NOMO-1 (cell line): ENCODE measurements at regions not wholly inside any gene's neighbourhood (a gene's known extent, or its start where the extent isn't known, plus 50 kb on each side); places are given as distances from the start of the nearest gene placed in this dataset.

Experiments used
- DNase-seq, 2 experiments: peaks; one replicate each; lab custom pipeline; 2025; ENCODE audit not compliant: unreplicated experiment in 2 of 2; lab: John Stamatoyannopoulos, UW

DNA sequence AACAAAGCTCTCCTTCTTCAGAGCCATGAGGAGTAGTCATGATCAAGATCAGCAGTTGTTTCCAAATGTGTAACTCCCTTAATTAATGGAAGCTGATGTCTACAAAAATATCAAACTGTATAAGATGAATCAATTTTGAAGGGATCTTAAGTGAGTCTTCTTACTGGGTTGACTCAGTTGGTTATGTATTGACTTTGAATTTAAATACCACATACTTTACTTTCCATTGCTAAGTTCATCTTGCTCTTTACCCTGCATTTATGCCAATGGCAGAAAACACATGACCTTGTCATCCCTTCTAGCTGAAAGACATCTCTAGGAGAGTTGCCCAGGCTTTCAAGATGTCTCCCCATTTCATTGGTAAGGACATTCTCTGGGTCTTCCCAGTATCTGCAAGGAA lies 123.2 kb upstream of the STMND1 start:
- no peak for DNase-seq

DNA sequence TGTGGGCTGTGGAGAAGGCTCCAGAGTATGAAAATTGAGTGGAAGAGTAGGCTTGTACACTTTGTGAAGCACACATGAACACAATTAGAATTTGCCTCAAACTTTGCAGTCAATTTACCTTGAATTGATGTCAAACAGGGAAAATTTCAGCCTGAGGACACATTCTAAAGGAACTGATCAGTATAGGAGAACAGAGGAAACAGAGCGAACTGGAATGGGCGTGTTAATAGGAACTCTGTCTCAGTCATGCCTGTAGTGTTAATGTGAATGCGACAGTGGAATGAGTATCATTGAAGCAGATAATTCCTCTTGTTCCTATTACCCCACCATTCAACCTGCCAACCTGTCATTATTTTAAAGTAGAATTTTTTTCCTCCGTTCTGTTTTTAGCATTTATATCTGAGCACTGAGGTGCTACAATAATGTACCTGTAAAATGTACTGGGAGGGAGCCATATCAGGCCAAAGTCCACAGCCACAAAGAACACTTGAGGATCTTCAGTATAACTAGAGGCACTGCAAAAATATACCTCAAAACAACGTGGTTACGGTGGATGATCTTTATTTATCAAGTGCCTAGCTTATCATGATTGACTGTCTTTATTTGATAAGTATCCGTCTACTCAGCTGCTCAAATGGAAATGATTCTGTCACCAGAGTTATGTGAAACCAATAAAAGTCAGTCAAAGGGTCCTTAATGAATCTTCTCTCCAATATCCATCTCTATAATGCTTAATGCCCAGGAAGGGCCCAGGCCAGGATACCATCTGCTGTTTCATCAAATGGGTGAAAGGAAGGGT lies 125.3 kb upstream of the STMND1 start:
- no peak for DNase-seq

DNA sequence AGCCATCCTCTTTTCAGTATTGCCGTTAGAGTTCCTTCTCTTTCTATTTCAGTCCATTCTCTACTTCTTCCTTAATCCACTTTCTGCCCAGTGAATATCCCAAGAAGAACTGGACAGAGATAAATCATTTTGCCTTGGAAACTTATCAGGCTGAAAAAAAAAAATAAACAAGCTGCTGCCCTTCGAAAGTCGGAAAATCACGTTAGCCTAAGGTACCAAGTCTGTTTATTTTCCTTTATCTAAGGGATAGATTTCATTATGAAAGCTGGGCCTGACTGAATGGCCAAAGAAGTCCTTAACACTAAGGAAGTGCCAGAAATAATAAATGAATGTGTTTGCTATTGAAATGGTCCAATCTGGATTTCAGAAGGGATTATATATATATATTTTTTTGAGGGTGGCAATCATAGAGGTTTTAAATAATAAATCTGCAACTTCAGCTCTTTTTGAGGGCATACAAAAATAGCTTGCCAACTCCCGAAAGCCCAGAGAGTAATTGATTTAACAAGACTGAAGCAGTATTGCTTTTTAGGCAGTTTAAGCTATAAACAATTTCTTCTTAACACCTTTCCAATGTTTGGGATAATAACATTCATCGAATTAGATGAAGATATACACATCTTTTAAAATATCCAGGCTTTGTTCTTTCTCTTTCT lies 127.0 kb upstream of the STMND1 start:
- no peak for DNase-seq

DNA sequence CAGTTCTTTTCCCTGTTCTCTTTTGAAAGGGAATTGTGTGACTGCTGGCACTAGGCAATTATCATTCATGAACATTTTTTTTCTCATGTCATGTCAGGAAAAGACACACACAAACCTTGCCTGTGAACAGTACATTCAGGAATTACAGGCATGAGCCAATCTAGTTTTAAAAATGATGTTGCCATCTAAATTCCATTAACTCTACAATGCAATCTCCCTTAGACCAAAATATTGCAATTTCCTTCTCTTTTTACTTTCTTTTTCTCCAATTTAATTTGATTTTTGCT lies 127.5 kb upstream of the STMND1 start:
- no peak for DNase-seq

DNA sequence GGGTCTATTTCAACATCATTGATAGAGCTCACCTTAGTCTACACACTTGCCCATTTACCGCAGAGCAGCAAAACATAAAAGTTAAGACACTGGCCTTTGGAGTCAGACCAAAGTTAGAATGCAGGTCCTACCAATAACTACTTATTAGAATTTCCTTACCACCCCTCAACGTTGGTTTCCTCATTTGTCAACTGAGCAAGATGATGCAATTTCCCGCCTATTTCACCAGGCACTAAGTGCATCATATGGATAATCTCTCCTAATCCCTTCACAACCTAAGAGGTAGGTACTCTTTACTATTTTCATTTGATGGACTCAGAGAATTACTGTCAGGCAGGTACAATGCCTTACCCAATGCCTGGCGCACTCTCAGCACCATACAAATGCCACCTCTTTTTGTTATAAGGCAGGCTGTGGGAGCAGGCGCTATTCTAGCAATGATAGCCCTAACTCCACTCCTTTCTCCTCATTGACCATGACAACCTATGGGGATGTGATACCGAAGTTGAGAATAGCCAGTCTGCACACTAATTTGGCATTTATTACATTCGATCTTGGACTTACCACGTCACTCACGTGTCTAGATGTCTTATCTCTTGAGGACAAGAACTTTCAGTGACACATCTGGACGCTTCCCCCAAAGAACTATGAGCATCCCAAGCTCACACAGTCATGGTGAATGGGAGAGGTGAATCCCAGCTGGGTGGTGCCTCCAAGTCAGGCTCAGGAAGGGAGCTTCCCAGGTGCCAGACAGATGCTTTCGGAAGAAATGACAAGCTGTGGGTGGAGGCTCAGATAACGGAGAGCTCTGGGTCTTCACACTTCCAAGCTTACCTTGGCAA lies 128.1 kb upstream of the STMND1 start:
- DNase-seq, result peak; percentile 38 to 52

DNA sequence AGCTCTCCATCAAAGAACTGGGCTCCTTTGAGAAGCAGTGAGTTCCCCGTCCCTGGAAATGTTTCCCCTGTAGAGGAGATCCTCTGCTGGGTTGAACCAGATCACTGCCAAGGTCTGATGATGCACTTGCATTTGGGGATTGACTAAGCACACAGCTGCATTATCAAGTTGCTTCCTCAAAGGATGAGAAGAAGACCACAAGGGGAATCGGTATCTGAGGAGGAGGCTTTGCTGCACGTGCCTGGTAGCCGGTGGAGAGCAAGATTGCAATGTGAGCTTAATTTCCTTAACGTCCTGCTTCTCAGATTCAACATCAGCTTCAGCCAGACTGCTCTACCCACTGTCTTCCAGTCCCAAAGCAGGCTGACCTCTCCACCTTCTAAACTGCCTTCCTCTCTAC lies 128.8 kb upstream of the STMND1 start:
- peak; percentile 27 to 50 for DNase-seq

DNA sequence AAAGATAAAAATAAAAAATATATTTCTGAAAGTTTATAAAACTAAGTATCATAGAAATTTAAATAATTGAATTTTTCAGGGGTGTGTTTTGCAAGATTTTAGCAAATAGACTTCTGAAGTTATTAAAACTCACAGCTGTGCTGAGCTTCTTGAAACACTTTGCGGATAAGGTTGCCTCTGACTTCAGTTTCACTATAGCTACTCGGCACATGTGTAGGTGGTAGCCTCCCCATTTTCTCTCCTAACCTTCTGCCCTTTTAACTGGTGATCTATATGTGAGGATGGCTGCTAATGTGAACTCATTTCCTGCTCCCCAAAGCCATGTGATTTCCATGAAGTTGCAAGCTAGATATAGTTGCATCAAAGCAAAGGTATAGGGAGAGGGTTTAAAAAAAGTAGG lies 129.3 kb upstream of the STMND1 start:
- DNase-seq, result no peak

DNA sequence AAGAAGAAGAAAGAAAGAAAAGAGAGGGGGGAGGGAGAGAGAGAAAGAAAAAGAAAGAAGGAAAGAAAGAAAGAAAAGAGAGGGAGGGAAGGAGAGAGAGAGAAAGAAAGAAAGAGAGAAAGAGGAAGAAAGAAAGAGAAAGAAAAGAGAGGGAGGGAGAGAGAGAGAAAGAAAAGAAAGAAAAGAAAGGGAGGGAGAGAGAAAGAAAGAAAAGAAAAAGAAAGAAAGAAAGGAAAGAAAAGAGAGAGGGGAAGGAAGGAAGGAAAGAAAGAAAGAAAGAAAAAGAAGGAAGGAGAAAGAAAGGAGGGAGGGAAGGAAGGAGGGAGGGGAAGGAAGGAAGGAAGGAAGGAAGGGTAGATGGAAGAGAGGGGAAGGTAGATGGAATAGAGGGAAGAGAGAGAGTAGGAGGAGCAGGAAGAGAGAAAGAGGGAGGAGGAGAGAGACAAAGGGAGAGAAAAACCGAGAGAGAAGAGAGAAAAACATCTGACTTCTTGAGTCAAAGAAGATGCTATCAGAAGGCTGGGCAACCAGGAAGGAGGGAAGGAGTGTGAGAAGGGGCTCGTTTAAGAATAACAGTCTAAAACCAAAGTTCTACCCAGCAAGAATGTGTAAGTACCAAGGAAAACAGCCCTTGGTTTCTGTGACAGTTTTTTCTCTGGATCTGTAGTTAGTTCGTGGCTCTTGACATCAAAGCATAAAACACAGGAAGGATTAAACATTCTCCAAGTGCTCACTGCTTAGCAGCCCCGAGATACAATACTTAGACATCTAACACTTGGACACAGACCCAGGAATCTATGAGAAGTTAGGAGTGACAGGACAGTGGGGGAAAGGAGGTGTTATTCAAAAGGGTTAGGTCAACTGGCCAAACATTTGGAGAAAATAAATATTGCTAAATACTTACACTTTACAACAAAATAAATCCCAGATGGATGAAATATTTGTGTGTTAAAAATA lies 131.9 kb upstream of the STMND1 start:
- DNase-seq, result no peak

DNA sequence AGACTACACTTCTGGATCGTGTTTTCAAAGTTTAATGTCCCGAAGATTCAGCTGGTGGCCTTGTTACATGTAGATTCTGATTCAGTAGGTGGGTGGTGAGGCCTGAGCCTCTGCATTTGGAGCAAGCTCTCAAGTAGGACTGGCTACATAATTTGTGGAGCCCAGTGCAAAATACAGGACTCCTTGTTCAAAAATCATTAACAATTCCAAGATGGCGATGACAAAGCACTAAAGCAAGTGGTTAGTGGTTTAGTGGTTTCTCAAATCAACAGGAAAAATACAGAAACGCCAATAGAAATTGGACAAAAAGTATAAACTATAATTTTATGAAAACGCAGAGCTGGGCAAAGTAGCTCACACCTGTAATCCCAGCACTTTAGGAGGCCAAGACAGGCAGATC lies 133.7 kb upstream of the STMND1 start:
- no peak for DNase-seq

DNA sequence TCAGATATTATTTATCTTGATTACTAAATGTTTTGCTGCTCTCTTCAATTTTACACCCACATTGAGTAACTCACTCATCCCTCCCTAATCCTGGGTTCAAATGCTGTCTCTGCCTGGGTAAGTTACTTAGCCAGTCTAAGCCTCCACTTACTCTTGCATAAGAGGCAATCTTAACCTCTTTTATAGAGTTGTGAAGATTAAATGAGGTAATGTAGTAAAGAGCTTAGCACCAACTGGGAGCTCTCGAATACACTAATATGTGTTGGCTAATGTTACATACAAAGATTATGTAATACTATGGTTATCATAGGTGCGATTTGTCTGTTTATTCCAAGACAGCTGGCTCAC lies 134.4 kb upstream of the STMND1 start:
- DNase-seq, result peak in 1 of 2 experiments; percentile 15

DNA sequence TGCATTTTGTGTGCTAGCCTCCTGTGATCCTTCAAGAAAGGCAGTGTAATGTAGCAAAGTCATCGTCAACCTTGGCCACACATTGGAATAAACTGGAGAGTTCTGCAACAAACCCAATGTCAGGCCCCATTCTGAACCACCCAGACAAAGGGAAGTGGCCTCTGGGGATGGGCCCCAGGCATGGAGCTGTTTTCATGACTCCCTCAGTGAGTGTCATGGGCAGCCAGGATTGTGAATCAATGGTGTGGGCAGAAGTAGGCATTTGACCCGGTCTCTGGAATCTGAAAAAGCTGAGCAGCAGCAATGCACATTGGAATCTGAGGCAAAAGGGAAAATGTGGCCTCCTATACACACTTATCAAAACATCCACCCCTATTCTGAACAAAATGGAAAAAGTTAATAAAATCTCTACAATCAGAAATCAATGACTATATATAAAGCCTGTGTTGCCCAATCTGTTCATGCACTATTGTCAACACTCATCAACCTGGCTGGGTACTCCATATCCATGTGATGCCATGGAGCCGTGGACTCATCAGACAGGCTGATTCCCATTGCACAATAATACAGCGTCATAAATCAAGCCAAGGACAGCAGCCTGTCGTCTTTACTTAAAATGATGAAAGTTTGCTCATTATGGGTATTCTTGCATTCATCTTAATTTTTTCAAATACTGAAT lies 134.9 kb upstream of the STMND1 start:
- peak in 1 of 2 experiments; percentile 27 for DNase-seq

DNA sequence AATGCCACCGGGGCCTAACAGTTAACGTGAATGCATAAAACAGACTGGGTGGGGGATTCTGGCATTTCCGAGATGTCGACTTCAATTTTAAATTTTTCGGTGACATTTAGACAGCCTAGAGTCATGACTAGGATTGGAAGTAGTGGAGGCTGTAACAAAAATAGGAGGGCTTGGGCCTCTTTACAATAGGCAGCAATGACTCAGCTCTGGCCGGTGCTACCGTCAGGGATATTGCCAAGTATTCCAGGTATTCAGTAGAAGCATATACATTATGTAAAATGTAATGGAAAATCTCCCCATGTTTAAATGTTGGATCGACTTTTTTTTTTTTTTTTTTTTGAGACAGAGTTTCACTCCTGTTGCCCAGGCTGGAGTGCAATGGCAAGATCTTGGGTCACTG lies 136.2 kb upstream of the STMND1 start:
- DNase-seq, result no peak

DNA sequence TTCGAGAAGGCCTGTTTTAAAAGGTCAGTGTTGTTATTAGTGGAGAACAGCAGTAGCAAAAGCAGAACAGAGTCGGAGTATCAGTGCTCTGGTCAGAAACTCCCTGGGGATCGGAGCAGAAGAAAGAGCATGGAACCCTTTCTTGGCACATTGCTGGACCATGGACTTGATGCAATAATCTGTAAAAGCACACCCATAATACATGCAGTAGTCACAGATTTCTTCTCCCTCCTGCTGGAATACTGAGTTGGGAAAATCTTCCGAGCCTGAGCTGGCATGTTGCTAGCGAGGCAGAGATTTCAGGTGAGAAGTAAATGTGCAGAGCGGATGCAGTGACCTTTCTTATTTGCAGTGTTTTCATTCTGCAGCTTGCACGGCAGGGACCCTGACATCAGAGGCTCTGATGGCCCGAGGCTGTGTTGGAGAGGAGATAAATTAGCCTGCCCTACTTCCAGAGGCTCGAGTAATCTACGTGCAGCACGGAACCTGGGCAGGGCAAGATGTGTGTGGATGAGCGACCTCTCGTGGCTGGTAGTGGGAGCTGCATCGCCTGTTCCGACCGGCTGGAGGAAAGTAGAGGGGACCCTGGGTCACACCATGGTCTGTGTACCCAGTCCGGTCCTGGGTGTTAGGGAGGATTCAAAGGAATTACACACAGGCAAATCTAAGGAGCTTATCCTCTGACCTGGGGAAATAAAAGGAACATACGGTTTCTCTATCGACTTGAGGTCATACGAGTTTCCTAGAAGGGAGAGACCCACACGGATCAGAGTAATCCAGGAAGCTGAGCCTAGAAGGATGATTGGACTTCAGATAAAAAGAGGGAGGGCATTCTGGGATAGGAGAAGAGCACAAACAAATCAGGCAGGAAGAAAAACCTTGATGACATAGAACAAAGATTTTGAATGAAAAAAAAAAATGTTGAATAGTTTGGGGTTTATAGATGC lies 137.0 kb upstream of the STMND1 start:
- peak; percentile 52 to 68 for DNase-seq

DNA sequence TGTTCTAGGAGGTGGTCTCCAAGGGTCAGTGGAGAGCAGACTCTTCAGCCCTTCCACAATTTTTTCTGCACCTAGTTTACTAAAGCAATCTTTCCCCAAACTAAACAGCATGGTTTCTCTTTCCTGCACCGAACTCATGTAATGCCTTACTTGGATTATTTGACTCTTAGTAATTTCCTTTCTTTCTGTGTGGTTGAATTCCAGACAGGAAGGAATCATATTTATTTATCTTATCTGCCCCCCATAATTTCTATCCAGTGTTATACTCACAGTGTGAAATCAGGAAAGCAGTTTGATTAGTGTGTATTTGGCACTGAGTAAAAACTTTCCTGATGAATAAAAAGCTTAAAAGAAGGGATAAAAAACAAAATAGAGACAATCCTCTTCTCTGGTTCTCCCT lies 140.3 kb upstream of the STMND1 start:
- DNase-seq, result no peak

DNA sequence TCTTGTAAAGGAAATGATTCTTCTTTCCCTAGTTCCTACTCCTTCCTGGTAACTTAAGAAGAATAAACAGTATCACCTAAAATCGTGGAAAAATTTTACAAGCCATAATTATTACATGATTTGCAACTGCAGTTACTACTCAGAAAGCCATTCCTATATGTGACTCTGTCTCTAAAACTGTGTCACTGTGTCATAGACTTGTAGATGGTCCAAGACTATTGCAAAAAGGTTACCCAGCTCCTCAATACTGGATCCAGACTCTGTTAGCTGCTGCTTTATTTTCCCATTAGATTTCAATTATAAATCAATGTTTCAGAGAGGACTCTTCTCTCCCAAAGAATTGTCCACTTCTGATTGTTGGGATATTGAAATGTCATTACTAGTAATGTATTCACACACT lies 142.1 kb upstream of the STMND1 start:
- DNase-seq, result no peak

DNA sequence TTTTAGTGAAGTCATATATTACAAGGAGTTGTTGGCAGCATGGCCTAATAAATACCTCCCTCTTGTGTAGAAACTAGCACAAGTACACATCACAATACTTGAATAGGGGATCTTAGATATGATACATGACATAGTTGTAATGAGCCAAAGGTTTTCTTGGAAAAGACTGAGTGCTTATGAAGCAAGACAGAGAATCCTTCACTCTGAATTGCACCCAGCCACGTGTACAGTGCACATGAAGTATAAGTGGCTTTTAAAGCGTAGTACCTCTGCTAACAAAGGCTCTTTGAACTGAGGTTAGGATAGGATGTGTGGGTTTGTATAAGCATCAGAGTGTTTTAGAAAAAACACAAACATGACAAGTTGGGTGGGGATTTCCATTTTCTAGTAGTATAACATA lies 145.5 kb upstream of the STMND1 start:
- DNase-seq, result no peak

DNA sequence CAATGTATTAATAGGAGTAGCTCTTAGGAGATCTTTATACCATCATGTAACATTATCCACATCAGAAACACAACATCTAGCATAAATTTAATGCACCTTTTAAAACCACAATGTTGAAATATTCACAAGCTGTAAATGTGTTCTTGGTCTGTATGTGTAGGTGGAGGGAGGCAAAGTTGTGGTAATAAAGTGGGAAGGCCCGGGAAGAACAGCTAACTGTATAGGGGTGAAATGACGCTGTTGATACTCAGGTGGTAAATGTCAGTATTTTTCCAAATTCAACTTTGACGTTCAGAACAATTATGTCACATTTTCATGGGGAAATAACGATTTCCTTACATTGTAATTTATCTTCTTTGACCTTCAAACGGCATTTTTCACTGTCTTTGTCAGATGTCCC lies 146.0 kb upstream of the STMND1 start:
- no peak for DNase-seq

DNA sequence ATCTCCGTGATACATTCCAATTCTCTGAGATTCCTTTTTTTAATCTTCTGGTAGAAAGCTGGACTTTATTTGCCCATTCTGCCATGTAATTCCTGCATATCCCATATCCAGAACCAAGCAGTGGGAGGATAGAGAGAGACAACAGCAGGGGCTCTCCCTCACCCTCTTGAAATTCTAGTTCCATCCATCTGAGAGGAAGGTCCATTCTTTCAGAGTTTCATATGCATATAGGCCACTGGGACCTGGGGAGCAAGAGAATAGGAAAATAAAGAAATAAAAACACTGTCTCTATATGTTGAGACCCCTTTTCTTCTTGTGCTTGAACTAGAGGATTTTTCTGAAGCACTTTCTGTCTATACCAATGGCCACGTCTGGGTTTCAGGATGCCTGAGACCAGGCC lies 147.9 kb upstream of the STMND1 start:
- DNase-seq, result no peak

DNA sequence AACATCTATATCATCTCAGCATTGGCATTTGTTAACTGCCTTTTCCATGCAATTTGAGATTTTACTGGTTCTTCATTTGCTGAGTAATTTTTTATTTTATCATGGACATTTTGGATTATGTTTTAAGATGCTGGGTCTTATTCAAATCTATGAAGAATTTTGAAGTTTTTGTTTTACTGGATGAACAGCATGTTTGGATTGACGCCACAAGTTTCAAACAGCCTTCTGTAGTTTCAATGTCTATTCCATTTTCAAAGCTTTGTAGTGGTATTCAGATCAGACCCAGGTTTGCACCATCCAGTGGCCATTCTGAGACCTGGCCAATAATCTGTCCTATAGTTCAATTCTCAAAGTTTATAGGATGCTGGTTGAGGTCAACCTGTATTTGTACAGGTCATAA lies 148.4 kb upstream of the STMND1 start:
- no peak for DNase-seq
